Hepatocyte (in vitro differentiated cells): ENCODE measurements at regions not wholly inside any gene's neighbourhood (a gene's known extent, or its start where the extent isn't known, plus 50 kb on each side); places are given as distances from the start of the nearest gene placed in this dataset.

ENCODE experiments used
- DNase-seq: peaks from one replicate; pipeline ENCODE4 v3.0.0-alpha.2; 2016; ENCODE audit warnings: low spot score
- H2AFZ ChIP-seq: fragments of 200-600 bp; sonication (generic); 2 replicates; pipeline ENCODE4 v1.6.0; 2016; ENCODE audit warnings: antibody characterized with exemption, mild to moderate bottlenecking
- H3K27ac ChIP-seq: fragments of 200-600 bp; sonication (generic); 2 replicates; pipeline ENCODE4 v1.5.1; 2016; ENCODE audit warnings: mild to moderate bottlenecking
- H3K27me3 ChIP-seq: fragments of 200-600 bp; sonication (generic); 2 replicates; pipeline ENCODE4 v1.6.1; 2016
- H3K36me3 ChIP-seq: fragments of 200-600 bp; sonication (generic); replicated peaks from 2 replicates; pipeline ENCODE4 v1.5.1; 2016; ENCODE audit warnings: low read depth; ENCODE audit not compliant: insufficient read depth
- H3K4me1 ChIP-seq: fragments of 200-600 bp; sonication (generic); 2 replicates; pipeline ENCODE4 v1.5.1; 2016; ENCODE audit warnings: mild to moderate bottlenecking, moderate library complexity; ENCODE audit not compliant: insufficient read depth
- H3K4me2 ChIP-seq: fragments of 200-600 bp; sonication (generic); 2 replicates; pipeline ENCODE4 v1.6.0; 2016
- H3K4me3 ChIP-seq: fragments of 200-600 bp; sonication (generic); 2 replicates; pipeline ENCODE4 v1.5.1; 2016; ENCODE audit warnings: mild to moderate bottlenecking
- H3K79me2 ChIP-seq: fragments of 200-600 bp; sonication (generic); 2 replicates; pipeline ENCODE4 v1.6.0; 2017; ENCODE audit warnings: mild to moderate bottlenecking
- H3K9me2 ChIP-seq: fragments of 200-600 bp; sonication (generic); replicated peaks from 2 replicates; pipeline ENCODE4 v1.6.0; 2017; ENCODE audit warnings: mild to moderate bottlenecking; ENCODE audit not compliant: insufficient read depth
- H3K9me3 ChIP-seq: fragments of 200-600 bp; sonication (generic); 2 replicates; pipeline ENCODE4 v1.5.1; 2016; ENCODE audit warnings: low read depth, mild to moderate bottlenecking
- H4K20me1 ChIP-seq: fragments of 200-600 bp; sonication (generic); 2 replicates; pipeline ENCODE4 v1.6.0; 2016; ENCODE audit warnings: mild to moderate bottlenecking; ENCODE audit not compliant: insufficient read depth, poor library complexity, severe bottlenecking
- EZH2 ChIP-seq: fragments of 200-600 bp; sonication (generic); IDR thresholded peaks from 2 replicates; pipeline ENCODE4 v1.6.1; 2016; ENCODE audit warnings: antibody characterized with exemption, mild to moderate bottlenecking, borderline replicate concordance
- EZH2phosphoT487 ChIP-seq: fragments of 200-600 bp; sonication (generic); IDR thresholded peaks from one replicate; pipeline ENCODE4 v1.6.1; 2018; ENCODE audit warnings: antibody characterized with exemption, mild to moderate bottlenecking, low read depth, moderate library complexity; ENCODE audit not compliant: unreplicated experiment, severe bottlenecking
- WGBS: methylation state at CpG from one replicate; pipeline ENCODE4 v1.1.6; 2016; ENCODE audit warnings: low lambda C conversion rate; ENCODE audit errors: missing lambda C conversion rate; 5-methylcytosine and 5-hydroxymethylcytosine counted together
- TF ChIP-seq, protein P1 (sequence below): fragments of 200-600 bp; sonication (generic); IDR thresholded peaks from 2 replicates; pipeline ENCODE4 v1.5.1; 2016; ENCODE audit warnings: antibody characterized with exemption, mild to moderate bottlenecking; ENCODE audit not compliant: poor library complexity

DNA sequence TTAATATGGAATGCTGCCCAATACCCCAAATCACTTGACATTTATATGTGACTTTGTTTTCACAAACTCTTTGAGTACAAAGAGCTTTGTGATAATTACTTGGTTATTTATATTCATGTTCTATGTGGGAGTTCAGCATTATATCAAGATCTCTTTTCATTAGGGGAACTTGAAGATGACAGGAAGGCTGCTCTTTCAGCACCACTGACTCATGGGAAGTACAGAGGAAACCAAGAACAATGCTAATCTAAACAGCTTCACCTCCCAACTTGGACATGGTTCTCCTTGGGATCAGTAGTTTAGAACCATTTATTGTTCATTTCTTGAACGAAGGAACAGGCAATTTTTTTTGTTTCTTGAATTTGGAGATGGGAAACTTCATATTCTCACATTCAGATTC lies 184.0 kb upstream of the AFF2 start:
- no peak overlapping the region for H2AFZ ChIP-seq
- H4K20me1 ChIP-seq, result no peaks in the 10 kb centered on the region
- H3K79me2 ChIP-seq, result no peaks in the 10 kb centered on the region
- H3K27me3 ChIP-seq, result no peaks in the 10 kb centered on the region
- no peak overlapping the region for H3K27ac ChIP-seq
- no peaks in the 10 kb centered on the region for H3K9me2 ChIP-seq
- DNase-seq, result no peak
- no peak overlapping the region for H3K4me3 ChIP-seq
- no peak overlapping the region for H3K4me2 ChIP-seq
- no peaks in the 10 kb centered on the region for H3K36me3 ChIP-seq
- 53% methylated on average over 1 of the region's 1 CpG for WGBS
- H3K4me1 ChIP-seq, result no peaks in the 10 kb centered on the region
- no peaks in the 10 kb centered on the region for H3K9me3 ChIP-seq
- TF ChIP-seq EZH2, result no peak
- TF ChIP-seq, protein P1, sequence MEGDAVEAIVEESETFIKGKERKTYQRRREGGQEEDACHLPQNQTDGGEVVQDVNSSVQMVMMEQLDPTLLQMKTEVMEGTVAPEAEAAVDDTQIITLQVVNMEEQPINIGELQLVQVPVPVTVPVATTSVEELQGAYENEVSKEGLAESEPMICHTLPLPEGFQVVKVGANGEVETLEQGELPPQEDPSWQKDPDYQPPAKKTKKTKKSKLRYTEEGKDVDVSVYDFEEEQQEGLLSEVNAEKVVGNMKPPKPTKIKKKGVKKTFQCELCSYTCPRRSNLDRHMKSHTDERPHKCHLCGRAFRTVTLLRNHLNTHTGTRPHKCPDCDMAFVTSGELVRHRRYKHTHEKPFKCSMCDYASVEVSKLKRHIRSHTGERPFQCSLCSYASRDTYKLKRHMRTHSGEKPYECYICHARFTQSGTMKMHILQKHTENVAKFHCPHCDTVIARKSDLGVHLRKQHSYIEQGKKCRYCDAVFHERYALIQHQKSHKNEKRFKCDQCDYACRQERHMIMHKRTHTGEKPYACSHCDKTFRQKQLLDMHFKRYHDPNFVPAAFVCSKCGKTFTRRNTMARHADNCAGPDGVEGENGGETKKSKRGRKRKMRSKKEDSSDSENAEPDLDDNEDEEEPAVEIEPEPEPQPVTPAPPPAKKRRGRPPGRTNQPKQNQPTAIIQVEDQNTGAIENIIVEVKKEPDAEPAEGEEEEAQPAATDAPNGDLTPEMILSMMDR, result no peak
- TF ChIP-seq EZH2phosphoT487, result no peak

GRCh38 chrX:148322906-148323305 lies 177.5 kb upstream of the AFF2 start:
- WGBS, result 64% methylated on average over 2 of the region's 2 CpGs
- no peak overlapping the region for H2AFZ ChIP-seq
- TF ChIP-seq EZH2, result no peak
- TF ChIP-seq, protein P1, result no peak
- TF ChIP-seq EZH2phosphoT487, result no peak
- no peaks in the 10 kb centered on the region for H3K27me3 ChIP-seq
- H3K27ac ChIP-seq, result no peak overlapping the region
- H3K9me2 ChIP-seq, result no peaks in the 10 kb centered on the region
- H3K79me2 ChIP-seq, result no peaks in the 10 kb centered on the region
- H3K9me3 ChIP-seq, result no peaks in the 10 kb centered on the region
- H4K20me1 ChIP-seq, result no peaks in the 10 kb centered on the region
- no peaks in the 10 kb centered on the region for H3K4me1 ChIP-seq
- DNase-seq, result no peak
- no peaks in the 10 kb centered on the region for H3K36me3 ChIP-seq
- H3K4me2 ChIP-seq, result no peak overlapping the region
- no peak overlapping the region for H3K4me3 ChIP-seq

- Histone ChIP-seq H3K4me2 (no peak overlapping the region), H3K27me3 (no peaks in the 10 kb centered on the region), H3K36me3 (no peaks in the 10 kb centered on the region), H3K9me2 (no peaks in the 10 kb centered on the region), H4K20me1 (no peaks in the 10 kb centered on the region), H3K9me3 (no peaks in the 10 kb centered on the region), H2AFZ (no peak overlapping the region), H3K27ac (no peak overlapping the region), H3K4me3 (no peak overlapping the region), H3K79me2 (no peaks in the 10 kb centered on the region), H3K4me1 (no peaks in the 10 kb centered on the region)
- TF ChIP-seq EZH2 (no peak), EZH2phosphoT487 (no peak)
- TF ChIP-seq, protein P1, result no peak
- DNase-seq, result no peak
- WGBS, result 37% methylated on average over 1 of the region's 1 CpG
Measured at GRCh38 chrX:148333989-148334388, 166.4 kb upstream of the AFF2 start.

DNA sequence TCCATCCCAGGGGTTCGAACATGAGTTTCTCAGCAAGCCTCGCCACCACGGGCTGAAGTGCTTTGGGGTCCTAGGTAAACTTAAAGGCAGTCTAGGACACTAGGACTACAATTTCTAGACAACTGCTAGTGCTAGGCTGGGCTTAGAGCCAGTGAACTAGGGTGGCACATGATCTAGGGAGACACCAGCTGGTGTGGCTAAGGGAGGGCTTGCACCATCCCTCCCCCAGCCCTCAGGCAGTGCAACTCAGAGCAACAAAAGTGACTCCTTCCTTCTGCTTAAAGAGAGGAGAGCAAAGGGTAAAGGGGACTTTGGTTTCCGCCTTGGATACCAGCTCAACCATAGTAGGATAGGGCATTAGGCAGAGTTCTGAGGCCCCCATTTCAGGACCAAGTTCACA lies 162.5 kb upstream of the AFF2 start:
- Histone ChIP-seq H3K27me3 (no peaks in the 10 kb centered on the region), H3K4me2 (no peak overlapping the region), H3K79me2 (no peaks in the 10 kb centered on the region), H3K9me3 (no peaks in the 10 kb centered on the region), H3K9me2 (no peaks in the 10 kb centered on the region), H3K36me3 (no peaks in the 10 kb centered on the region), H3K4me3 (no peak overlapping the region), H4K20me1 (no peaks in the 10 kb centered on the region), H3K27ac (no peak overlapping the region), H2AFZ (no peak overlapping the region), H3K4me1 (no peaks in the 10 kb centered on the region)
- DNase-seq, result no peak
- TF ChIP-seq EZH2 (no peak), EZH2phosphoT487 (no peak)
- TF ChIP-seq, protein P1, result no peak
- WGBS, result 90% methylated on average over 4 of the region's 4 CpGs
